K562 (cell line): ENCODE measurements at regions not wholly inside any gene's neighbourhood (a gene's known extent, or its start where the extent isn't known, plus 50 kb on each side); places are given as distances from the start of the nearest gene placed in this dataset.

Source experiments
- ATAC-seq: fragments of 200-7000 bp; cut with Tn5 transposase; 3 replicates; pipeline ENCODE4 v1.9.1; 2020; ENCODE audit warnings: moderate library complexity
- BruUV-seq: library from RNA; stranded (reverse); fragments of 400-500 nt; replicated peaks from 2 replicates; lab custom pipeline; 2021; lab: Mats Ljungman, UMichigan
- CTCF ChIA-PET: fragments of 300-600 bp; formaldehyde crosslinking; extraction: SDS; loops from one replicate; lab custom pipeline; 2021; ENCODE audit warnings: low intra/inter-chr PET ratio; lab: Yijun Ruan, JAX
- POLR2A ChIA-PET: fragments of 300-600, 350-650 bp; sonication (Branson Sonifier 250); formaldehyde crosslinking; extraction: SDS; loops from one replicate; lab custom pipeline; 2021; ENCODE audit warnings: antibody characterized with exemption, inconsistent platforms; lab: Yijun Ruan, JAX
- DNase-seq, 4 experiments: peaks; one replicate each; pipeline versions ENCODE4 v3.0.0 to v3.0.0-alpha.2; 2011 to 2018; ENCODE audit warnings: low spot score in 3 of 4, mixed read lengths in 3 of 4; ENCODE audit errors: extremely low read depth in 1 of 4
- FAIRE-seq: peaks from 2 replicates; lab custom pipeline; 2011; peaks lifted over from hg19 to GRCh38; lab: Jason Lieb, UNC
- H2AFZ ChIP-seq: 2 replicates; pipeline ENCODE4 v1.6.0; 2011; ENCODE audit warnings: low read depth, low read length, control low read depth, inconsistent platforms
- H3K27ac ChIP-seq: fragments of 200-600 bp; 3 replicates; pipeline ENCODE4 v1.8.0; 2011; ENCODE audit warnings: low read depth, mild to moderate bottlenecking, control low read depth, inconsistent platforms, low read length, moderate library complexity, mixed read lengths; ENCODE audit errors: extremely low read depth
- H3K27me3 ChIP-seq, 2 experiments: fragments of 300-600 bp in 1 of 2; 2 replicates in 1 of 2; 3 replicates in 1 of 2; pipeline versions ENCODE4 v1.6.0 to v1.8.0; 2011; ENCODE audit warnings: inconsistent platforms in 2 of 2, low read length in 2 of 2, mild to moderate bottlenecking in 1 of 2, mixed read lengths in 1 of 2, moderate library complexity in 1 of 2; ENCODE audit not compliant: control insufficient read depth in 2 of 2, insufficient read depth in 2 of 2
- H3K36me3 ChIP-seq: fragments of 300-600 bp; 3 replicates; pipeline ENCODE4 v1.8.0; 2011; ENCODE audit warnings: mild to moderate bottlenecking, low read length, inconsistent platforms; ENCODE audit not compliant: control insufficient read depth, insufficient read depth
- H3K4me1 ChIP-seq, 2 experiments: fragments of 200-600 bp in 1 of 2; replicated peaks in 1 of 2; 2 replicates in 1 of 2; 3 replicates in 1 of 2; pipeline versions ENCODE4 v1.5.1 to v1.8.0; 2011; ENCODE audit warnings: inconsistent platforms in 2 of 2, low read length in 2 of 2, mild to moderate bottlenecking in 1 of 2, mixed read lengths in 1 of 2, moderate library complexity in 1 of 2; ENCODE audit not compliant: control insufficient read depth in 2 of 2, insufficient read depth in 2 of 2
- H3K4me2 ChIP-seq: 2 replicates; pipeline ENCODE4 v1.6.1; 2011; ENCODE audit warnings: low read length, control low read depth, inconsistent platforms, mixed read lengths; ENCODE audit not compliant: insufficient read depth
- H3K4me3 ChIP-seq: fragments of 200-600 bp; sonication (generic), shearing (Covaris generic); 2 replicates; pipeline ENCODE4 v1.5.1; 2016; ENCODE audit warnings: control low read depth, inconsistent platforms
- H3K79me2 ChIP-seq: fragments of 200-600 bp; 3 replicates; pipeline ENCODE4 v1.8.0; 2011; ENCODE audit warnings: low read length, inconsistent platforms; ENCODE audit not compliant: control insufficient read depth, insufficient read depth
- H3K9ac ChIP-seq, 2 experiments: 2 replicates each; pipeline versions ENCODE4 v1.6.0 to v1.6.1; 2011; ENCODE audit warnings: low read depth in 2 of 2, low read length in 2 of 2, control low read depth in 1 of 2, inconsistent platforms in 1 of 2, mild to moderate bottlenecking in 1 of 2, mixed read lengths in 1 of 2; ENCODE audit not compliant: insufficient read depth in 1 of 2
- H3K9me1 ChIP-seq: one replicate; pipeline ENCODE4 v1.6.0; 2011; ENCODE audit warnings: inconsistent platforms, mild to moderate bottlenecking, low read length, moderate library complexity; ENCODE audit not compliant: control insufficient read depth, insufficient read depth
- H3K9me3 ChIP-seq: replicated peaks from 2 replicates; pipeline ENCODE4 v1.5.1; 2011; ENCODE audit warnings: low read depth, low read length, inconsistent platforms; ENCODE audit not compliant: control insufficient read depth, insufficient read depth
- H4K20me1 ChIP-seq: replicated peaks from 2 replicates; pipeline ENCODE4 v1.6.1; 2011; ENCODE audit warnings: low read length, inconsistent platforms, mixed read lengths; ENCODE audit not compliant: control insufficient read depth, insufficient read depth
- DMBX1 ChIP-seq: fragments of 250-450 bp; sonication (Bioruptor Pico); IDR thresholded peaks from 2 replicates; pipeline ENCODE4 v1.8.0; 2022; ENCODE audit warnings: inconsistent platforms, mild to moderate bottlenecking, moderate library complexity, borderline replicate concordance
- HSF4 ChIP-seq: fragments of 250-450 bp; sonication (Bioruptor Pico); IDR thresholded peaks from 2 replicates; pipeline ENCODE4 v2.1.2; 2022; ENCODE audit warnings: mild to moderate bottlenecking, moderate library complexity, borderline replicate concordance
- LCOR ChIP-seq: sonication (generic); formaldehyde crosslinking; IDR thresholded peaks from 2 replicates; pipeline ENCODE4 v1.8.0; 2022; ENCODE audit warnings: mild to moderate bottlenecking, missing genetic modification reagents
- PCBP1 ChIP-seq: fragments of 200-400 bp; formaldehyde crosslinking; IDR thresholded peaks from 2 replicates; pipeline ENCODE4 v1.6.1; 2018; ENCODE audit warnings: mild to moderate bottlenecking, low read depth, low read length; ENCODE audit not compliant: poor library complexity, severe bottlenecking
- PHB2 ChIP-seq: fragments of 450-650 bp; IDR thresholded peaks from 2 replicates; pipeline ENCODE4 v1.6.1; 2017; ENCODE audit warnings: low read depth
- SP1 ChIP-seq: sonication (generic); formaldehyde crosslinking; IDR thresholded peaks from 2 replicates; pipeline ENCODE4 v1.8.1; 2022; ENCODE audit warnings: mild to moderate bottlenecking, missing genetic modification reagents
- TBL1XR1 ChIP-seq, 2 experiments: IDR thresholded peaks; 2 replicates each; pipeline ENCODE4 v1.6.1; 2012; ENCODE audit warnings: improper control_type of control experiment in 2 of 2, low read length in 2 of 2, mild to moderate bottlenecking in 1 of 2
- TOE1 ChIP-seq, 2 experiments: fragments of 450-650 bp in 1 of 2; sonication (generic) in 1 of 2; formaldehyde crosslinking in 1 of 2; IDR thresholded peaks; 2 replicates each; pipeline versions ENCODE4 v1.7.1 to v1.8.0; 2016 to 2022; ENCODE audit warnings: borderline replicate concordance in 2 of 2, mild to moderate bottlenecking in 2 of 2, antibody characterized with exemption in 1 of 2, inconsistent platforms in 1 of 2, low read depth in 1 of 2, missing genetic modification reagents in 1 of 2, moderate library complexity in 1 of 2
- WHSC1 ChIP-seq: IDR thresholded peaks from one replicate; pipeline ENCODE4 v1.6.1; 2012; ENCODE audit warnings: low read length, control low read depth, inconsistent platforms
- ZBED1 ChIP-seq: IDR thresholded peaks from 2 replicates; pipeline ENCODE4 v1.6.1; 2014
- ZFX ChIP-seq: sonication (generic); formaldehyde crosslinking; IDR thresholded peaks from 2 replicates; pipeline ENCODE4 v1.8.0; 2022; ENCODE audit warnings: mild to moderate bottlenecking, missing genetic modification reagents, moderate library complexity
- ZNF707 ChIP-seq: fragments of 250-450 bp; sonication (Bioruptor Pico); conservative IDR thresholded peaks from 2 replicates; pipeline ENCODE4 v1.8.0; 2022; ENCODE audit warnings: inconsistent platforms, mild to moderate bottlenecking, moderate library complexity
- WGBS: fragments of 100-300 bp; shearing (Covaris generic); methylation state at CpG from one replicate; pipeline ENCODE4 v1.1.6; 2016; ENCODE audit warnings: low coverage, mixed read lengths; ENCODE audit not compliant: insufficient coverage; ENCODE audit errors: missing lambda C conversion rate; 5-methylcytosine and 5-hydroxymethylcytosine counted together
- in situ Hi-C: fragments of 300-500 bp; cut with MboI; formaldehyde crosslinking; loops from 4 replicates; pipeline ENCODE4 v1.15.0; 2018; ENCODE audit warnings: inconsistent platforms, mixed read lengths
- intact Hi-C: fragments of 100-400 bp; cut with micrococcal nuclease; formaldehyde crosslinking; loops from 2 replicates; pipeline ENCODE4 v1.14.2; 2022
- TF ChIP-seq, protein P1 (sequence below): sonication (generic); formaldehyde crosslinking; IDR thresholded peaks from 2 replicates; pipeline ENCODE4 v1.8.0; 2022; ENCODE audit warnings: missing genetic modification reagents, mild to moderate bottlenecking, borderline replicate concordance
- TF ChIP-seq, protein P2 (sequence below): fragments of 150-350 bp; conservative IDR thresholded peaks from 2 replicates; pipeline ENCODE4 v1.6.1; 2014; ENCODE audit warnings: low read length
- TF ChIP-seq, protein P3 (sequence below): fragments of 250-450 bp; sonication (Bioruptor Pico); IDR thresholded peaks from 2 replicates; pipeline ENCODE4 v1.4.0; 2020; ENCODE audit warnings: mild to moderate bottlenecking

DNA sequence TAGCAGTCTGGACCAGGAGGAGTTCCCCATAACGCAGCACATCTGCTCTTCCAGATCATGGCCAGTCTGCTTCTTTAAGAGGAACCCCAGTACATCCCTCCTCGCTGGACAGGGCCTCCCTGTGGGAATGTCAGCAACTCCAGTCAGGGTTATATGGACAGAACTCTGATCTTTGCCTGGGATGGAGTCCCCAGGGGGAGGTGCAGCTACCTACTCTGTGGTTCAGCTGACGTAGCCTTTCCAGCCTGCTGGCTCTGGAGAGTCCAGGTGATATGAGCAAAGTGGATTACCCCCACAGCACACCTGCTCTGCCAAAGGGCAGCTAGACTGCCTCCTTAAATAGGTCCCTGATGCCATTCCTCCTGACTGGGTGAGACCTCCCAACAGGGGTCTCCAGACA, 417.1 kb upstream of the EPHA3 start (continued):
- TF ChIP-seq TOE1 (IDR thresholded peaks at IDR 0.05; ENCODE audit: borderline replicate concordance) (no peak), TOE1 (CRISPR knock-in tag; IDR thresholded peaks at IDR 0.05; ENCODE audit: borderline replicate concordance, low read depth) (no peak), ZNF707 (CRISPR knock-in tag) (no peak), WHSC1 (no peak), ZBED1 (no peak)
- TF ChIP-seq, protein P1, sequence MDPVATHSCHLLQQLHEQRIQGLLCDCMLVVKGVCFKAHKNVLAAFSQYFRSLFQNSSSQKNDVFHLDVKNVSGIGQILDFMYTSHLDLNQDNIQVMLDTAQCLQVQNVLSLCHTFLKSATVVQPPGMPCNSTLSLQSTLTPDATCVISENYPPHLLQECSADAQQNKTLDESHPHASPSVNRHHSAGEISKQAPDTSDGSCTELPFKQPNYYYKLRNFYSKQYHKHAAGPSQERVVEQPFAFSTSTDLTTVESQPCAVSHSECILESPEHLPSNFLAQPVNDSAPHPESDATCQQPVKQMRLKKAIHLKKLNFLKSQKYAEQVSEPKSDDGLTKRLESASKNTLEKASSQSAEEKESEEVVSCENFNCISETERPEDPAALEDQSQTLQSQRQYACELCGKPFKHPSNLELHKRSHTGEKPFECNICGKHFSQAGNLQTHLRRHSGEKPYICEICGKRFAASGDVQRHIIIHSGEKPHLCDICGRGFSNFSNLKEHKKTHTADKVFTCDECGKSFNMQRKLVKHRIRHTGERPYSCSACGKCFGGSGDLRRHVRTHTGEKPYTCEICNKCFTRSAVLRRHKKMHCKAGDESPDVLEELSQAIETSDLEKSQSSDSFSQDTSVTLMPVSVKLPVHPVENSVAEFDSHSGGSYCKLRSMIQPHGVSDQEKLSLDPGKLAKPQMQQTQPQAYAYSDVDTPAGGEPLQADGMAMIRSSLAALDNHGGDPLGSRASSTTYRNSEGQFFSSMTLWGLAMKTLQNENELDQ (CRISPR knock-in tag): no peak

DNA sequence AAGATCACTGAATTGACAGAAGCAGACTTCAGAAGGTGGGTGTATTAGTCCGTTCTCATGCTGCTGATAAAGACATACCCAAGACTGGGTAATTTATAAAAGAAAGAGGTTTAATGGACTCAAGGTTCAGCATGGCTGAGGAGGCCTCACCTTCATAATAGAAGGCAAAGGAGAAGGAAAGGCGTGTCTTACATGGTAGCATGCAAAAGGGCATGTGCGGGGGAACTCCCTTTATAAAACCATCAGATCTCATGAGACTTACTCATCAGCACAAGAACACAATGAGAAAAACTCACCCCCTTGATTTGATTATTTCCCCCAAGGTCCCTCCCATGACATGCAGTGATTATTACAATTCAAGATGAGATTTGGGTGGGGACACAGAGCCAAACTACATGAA, 416.3 kb upstream of the EPHA3 start:
- intact Hi-C loops: no loop called here
- 0% methylated on average over 3 of the region's 3 CpGs for WGBS
- no peaks in the 10 kb centered on the region for H3K4me1 ChIP-seq
- BruUV-seq: no TSS peak
- H3K36me3 ChIP-seq: no peaks in the 10 kb centered on the region
- no peaks in the 10 kb centered on the region for H4K20me1 ChIP-seq
- no peaks in the 10 kb centered on the region for H3K79me2 ChIP-seq
- no peak for ATAC-seq
- no peaks in the 10 kb centered on the region for H3K27me3 ChIP-seq
- no peak for DNase-seq
- ChIA-PET CTCF (no interaction called here), POLR2A (no interaction called here)
- H3K9me3 ChIP-seq: no peaks in the 10 kb centered on the region; the same call in 1 of the 2 replicates
- no peak overlapping the region for H3K27ac ChIP-seq
- no peak for FAIRE-seq
- no peaks in the 10 kb centered on the region for H3K9me1 ChIP-seq
- H3K4me2 ChIP-seq: no peak overlapping the region
- H3K9ac ChIP-seq: no peak overlapping the region
- H3K4me3 ChIP-seq: no peak overlapping the region
- in situ Hi-C loops: no loop called here
- no peak overlapping the region for H2AFZ ChIP-seq
- TF ChIP-seq HSF4 (no peak), DMBX1 (CRISPR knock-in tag) (no peak), ZFX (CRISPR knock-in tag) (no peak), PHB2 (no peak), SP1 (CRISPR knock-in tag) (no peak), TBL1XR1 (IDR thresholded peaks at IDR 0.05; ENCODE audit: low read length in 2 of 2) (no peak), PCBP1 (no peak), LCOR (CRISPR knock-in tag) (no peak)
- TF ChIP-seq, protein P2, sequence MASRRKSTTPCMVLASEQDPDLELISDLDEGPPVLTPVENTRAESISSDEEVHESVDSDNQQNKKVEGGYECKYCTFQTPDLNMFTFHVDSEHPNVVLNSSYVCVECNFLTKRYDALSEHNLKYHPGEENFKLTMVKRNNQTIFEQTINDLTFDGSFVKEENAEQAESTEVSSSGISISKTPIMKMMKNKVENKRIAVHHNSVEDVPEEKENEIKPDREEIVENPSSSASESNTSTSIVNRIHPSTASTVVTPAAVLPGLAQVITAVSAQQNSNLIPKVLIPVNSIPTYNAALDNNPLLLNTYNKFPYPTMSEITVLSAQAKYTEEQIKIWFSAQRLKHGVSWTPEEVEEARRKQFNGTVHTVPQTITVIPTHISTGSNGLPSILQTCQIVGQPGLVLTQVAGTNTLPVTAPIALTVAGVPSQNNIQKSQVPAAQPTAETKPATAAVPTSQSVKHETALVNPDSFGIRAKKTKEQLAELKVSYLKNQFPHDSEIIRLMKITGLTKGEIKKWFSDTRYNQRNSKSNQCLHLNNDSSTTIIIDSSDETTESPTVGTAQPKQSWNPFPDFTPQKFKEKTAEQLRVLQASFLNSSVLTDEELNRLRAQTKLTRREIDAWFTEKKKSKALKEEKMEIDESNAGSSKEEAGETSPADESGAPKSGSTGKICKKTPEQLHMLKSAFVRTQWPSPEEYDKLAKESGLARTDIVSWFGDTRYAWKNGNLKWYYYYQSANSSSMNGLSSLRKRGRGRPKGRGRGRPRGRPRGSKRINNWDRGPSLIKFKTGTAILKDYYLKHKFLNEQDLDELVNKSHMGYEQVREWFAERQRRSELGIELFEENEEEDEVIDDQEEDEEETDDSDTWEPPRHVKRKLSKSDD: no peak
- TF ChIP-seq, protein P3, sequence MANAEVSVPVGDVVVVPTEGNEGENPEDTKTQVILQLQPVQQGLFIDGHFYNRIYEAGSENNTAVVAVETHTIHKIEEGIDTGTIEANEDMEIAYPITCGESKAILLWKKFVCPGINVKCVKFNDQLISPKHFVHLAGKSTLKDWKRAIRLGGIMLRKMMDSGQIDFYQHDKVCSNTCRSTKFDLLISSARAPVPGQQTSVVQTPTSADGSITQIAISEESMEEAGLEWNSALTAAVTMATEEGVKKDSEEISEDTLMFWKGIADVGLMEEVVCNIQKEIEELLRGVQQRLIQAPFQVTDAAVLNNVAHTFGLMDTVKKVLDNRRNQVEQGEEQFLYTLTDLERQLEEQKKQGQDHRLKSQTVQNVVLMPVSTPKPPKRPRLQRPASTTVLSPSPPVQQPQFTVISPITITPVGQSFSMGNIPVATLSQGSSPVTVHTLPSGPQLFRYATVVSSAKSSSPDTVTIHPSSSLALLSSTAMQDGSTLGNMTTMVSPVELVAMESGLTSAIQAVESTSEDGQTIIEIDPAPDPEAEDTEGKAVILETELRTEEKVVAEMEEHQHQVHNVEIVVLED (CRISPR knock-in tag): no peak
